Limb (tissue), 2 donors: ENCODE measurements at regions not wholly inside any gene's neighbourhood (a gene's known extent, or its start where the extent isn't known, plus 50 kb on each side); places are given as distances from the start of the nearest gene placed in this dataset.
"Not testable (repeated sequence)": the region's sequence is repeated elsewhere in the genome, so short reads cannot be mapped to it uniquely, and the experiment has no call there.

ENCODE experiments used
- DNase-seq, 2 donors: peaks; one replicate each; pipeline ENCODE4 v3.0.0-alpha.2; 2016; ENCODE audit errors: extremely low spot score in 2 of 2

DNA sequence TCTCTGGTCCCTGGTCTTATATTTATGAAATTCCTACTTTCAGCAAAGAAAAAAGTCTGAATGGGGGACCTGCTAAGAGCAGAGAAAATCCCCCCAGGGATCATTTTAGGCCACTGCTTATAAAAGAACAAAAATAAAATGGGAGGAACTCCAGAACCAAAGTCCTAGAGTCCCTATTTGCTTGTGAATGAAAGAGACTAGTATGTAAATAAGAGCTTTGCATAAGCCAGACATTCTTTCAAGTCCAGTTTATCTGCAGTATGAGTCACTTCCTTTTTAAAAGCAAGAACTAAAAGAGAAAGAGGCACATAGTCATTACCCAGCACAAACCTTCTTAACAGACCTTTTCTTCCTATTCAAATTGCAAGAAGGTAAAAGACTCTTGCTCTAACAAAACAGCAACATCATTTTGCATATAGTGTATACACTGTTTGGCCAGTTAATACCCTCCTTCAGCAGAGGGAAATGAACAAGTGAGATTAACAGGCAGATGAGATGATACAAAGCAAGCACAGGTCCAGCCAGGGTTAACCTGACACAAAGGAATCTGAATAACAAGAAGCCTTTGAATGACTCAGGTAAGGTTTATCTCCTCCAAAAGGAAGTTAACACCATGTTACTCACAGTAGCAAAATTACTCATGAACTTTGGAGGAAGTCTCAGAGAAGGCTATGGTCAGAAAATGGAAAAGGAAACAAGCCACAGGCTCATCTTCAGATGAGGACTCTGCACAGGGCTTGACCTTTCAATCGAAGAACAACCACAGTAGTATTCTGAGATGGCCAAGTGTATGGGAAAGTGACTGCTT, 87.3 kb downstream of the PHLDA1 start:
- DNase-seq = peak in 1 of 2 donors; percentile 28

DNA sequence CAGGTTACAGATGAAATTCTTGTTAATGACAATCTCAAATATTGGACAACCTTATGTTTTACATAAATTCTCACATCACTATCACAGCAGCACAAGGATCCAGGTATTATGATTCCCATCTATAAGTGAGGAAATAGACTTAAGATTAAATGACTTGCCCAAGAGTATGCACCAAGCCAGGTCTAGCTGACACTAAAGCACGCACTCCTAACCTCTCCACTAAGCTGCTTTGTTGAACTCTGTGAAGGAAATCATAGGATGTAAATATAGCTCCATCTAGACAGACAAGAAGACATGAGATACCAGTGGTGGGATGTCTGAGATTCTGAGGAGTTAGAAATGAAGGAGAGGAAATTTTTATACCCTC, 87.9 kb downstream of the PHLDA1 start:
- no peak for DNase-seq

DNA sequence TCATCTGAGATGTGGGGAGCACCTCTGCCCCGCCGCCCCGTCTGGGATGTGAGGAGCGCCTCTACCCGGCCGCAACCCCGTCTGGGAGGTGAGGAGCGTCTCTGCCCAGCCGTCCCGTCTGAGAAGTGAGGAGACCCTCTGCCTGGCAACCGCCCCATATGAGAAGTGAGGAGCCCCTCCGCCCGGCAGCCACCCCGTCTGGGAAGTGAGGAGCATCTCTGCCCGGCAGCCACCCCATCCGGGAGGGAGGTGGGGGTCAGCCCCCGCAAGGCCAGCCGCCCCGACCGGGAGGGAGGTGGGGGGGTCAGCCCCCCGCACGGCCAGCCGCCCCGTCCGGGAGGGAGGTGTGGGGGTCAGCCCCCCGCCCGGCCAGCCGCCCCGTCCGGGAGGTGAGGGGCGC, 89.9 kb downstream of the PHLDA1 start:
- DNase-seq = not testable (repeated sequence)

DNA sequence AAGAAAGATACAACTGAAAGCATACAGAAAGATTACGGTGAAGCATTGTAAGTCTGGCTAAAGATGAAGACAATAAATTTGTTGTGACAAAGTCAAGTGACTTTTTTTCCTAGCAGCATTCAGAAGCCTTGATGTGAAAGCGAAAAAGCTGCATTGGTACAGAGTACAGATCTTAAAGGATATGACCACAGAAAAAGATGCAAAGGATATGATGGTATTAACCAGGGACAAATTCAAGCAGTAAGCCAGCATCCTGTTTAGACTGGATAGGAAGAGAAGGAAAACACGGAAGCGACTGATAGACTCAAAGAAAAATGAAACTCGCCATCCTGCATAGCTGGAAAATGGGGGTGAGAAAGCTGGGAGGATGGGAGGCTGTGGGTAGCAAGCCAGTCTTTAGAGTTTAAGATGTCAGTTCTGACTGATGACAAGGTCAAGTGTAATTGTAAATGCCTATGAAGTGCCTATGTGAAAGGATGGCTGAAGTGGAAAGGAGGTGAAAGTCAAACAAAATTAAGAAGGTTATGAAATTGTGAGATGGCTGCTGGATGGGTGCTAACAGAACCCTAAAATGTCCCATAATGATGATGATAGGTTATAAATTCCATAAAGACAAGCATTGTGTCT, 92.4 kb downstream of the PHLDA1 start:
- no peak for DNase-seq

DNA sequence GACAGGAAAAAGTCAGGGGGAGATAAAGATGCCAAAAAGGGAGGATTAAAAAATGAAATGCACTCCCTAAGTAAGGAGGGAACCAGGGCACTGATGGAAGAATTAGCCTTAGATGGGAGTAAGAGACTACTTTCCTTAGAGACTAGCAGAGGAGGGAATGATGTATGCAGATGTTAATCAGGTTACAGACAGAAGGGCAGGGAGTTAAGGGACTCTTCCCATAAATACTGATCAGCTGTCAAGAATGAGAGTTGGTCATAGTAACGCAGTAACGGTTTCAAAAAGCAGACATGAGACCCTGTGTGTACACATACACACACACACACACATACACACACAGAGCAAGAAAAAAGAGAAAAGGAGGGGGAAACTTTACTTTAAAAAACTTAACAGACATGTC, 93.4 kb downstream of the PHLDA1 start:
- DNase-seq = no peak

DNA sequence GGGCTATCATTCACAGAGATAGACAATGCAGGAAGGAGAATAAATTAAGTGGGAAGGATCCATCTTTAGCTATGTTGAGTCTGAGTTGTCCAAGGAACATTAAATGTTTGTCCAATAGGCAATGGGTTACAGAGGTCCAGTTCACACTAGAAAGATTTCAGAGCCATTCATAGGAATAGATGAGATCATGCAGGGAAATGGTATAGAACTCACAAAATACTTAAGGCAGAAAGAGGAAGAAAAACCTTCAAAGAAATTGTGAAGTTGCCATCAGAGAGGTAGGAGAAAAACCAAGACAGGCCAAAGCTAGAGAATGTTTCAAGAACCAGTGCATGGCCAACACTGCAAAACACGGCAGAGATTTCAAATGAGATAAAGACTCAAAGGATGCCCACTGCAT, 94.1 kb downstream of the PHLDA1 start:
- no peak for DNase-seq

DNA sequence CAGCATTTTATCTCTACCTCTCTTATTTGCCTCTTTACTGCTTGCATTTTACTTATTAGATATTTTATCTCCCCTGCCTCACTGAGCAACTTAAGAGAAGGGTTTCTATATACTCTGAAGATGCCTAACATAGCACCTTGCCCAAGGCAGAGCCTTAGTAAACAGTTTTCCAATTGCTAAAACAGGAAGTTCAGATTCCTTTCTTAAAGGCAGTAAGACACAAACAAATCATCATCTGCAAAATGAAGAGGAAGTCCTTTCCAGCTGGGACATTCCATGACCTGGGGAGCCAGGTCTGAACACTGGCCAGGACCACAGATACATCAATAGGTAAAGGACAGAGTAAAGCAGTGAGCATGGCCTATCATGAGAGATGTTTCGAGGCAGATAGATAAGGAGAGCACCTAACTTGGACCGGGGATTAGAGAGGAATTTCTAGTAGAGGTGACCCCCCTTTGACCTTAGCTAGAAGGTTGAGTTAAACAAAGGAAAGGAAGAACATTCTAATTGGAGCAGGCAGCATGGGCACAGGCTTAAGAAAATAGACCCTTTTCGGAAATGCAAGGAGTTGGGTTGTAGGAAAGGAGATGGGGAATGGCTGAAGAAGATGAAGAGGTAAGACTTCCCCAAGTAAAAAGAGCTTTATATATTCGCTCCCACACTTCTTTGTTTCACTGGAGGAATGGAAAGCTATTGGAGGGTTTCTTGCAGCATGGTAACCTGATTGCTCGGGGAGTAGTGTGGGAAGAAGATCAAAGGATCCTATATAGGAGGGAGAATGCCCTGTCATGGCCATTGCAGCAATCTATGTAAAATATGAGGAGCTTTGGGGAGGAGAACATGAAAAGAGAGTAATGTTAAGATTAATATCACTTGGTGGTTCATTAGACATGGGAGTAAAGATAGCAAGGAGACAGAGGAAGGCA, 94.8 kb downstream of the PHLDA1 start:
- no peak for DNase-seq

DNA sequence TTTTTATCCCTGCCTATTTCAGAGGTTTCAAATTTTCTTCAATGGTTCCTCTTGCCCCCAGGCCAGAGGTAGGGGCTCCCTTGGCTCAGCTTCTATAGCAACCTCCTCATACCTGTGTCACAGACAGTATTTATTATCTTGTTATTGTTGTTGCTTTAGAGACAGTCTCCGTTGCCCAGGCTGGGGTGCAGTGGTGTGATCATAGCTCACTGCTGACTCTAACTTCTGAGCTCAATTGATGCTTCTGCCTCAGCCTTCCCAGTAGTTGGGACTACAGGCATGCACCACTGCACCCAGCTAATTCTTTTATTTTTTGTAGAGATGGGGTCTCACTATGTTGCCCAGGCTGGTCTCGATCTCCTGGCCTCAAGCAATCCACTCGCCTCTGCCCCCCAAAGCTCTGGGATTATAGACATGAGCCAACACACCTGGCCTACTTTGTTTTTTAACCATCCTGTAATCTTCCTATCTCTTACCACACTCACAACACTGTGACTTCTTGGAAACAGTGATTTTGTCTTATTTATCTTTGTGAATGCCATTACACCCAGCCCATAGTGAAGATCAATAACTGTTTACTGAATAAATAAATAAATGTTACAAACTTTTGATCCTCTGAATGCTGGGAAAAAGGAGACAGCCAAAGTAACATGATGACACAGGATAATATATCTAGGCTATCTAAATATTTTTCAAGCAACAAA, 95.9 kb downstream of the PHLDA1 start:
- no peak for DNase-seq

DNA sequence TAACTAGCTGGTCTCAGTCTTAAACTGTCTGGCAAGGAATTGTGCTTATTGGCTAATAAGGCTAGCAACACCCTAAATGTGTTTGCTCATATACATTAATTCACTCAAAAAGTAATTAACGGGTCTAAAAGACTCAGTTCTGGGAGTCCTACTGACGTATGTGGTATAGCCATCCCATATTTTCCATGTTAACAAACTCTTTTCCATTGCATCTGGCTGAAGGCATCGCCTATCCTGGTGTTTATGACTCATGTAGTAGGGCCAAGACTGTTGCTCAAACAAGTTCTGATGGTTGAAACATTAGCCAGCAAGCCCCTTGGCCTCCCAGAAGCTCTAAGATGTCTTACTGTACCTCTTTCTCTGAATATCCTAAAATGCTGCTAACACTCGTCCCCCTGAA, 98.5 kb downstream of the PHLDA1 start:
- DNase-seq = peak in 1 of 2 donors; percentile 38

DNA sequence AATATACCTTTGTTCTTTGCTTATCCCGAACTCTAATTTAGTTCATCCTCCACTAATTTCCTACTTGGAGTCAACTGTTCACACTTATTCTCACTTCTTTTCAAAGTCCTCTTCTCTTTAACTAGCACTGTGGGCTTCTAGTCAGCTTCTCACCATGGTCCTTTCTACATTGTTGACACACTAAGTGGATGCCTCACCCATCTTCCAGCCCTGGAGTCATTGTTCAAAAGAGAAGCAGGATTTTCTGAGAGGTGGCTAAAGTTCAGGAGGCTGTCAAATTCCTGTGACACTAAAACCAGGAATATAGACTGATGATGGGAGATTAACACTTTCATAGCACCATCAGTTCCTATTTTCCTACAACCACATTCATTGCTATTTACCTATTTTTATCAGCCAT, 99.3 kb downstream of the PHLDA1 start:
- DNase-seq = no peak

DNA sequence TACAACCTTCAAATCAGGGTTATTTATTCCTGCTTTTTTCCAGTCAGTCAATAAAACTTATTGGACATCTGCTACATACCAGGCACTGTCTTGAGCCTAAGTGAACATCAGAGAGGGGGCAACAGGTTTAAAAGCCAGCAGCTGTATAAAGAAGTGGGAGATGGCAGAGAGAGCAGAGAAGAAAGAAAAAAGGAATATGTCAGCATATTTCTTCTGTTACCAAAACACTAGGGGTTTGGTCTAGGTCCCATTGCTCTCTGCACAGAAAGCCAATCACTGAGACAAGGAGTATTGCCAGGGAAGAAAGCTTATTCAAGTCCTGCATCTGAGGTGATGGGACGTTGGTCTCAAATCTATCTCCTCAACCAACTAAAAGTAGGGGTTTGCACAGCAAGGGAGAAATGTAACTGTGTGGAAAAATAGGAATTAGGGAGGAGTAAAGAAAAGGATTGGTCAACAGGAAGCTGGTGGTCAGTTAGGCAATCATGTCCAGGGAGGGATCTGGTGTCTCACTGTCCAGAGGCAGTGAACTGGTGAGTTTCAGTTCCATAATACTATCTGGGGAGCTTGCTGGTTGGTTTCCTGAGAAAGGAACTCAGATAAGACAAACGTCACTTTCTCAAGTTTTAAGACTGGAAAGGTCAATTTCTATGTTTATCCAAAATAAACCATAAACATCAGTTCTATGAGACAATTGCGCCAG, 107.5 kb downstream of the PHLDA1 start:
- no peak for DNase-seq

DNA sequence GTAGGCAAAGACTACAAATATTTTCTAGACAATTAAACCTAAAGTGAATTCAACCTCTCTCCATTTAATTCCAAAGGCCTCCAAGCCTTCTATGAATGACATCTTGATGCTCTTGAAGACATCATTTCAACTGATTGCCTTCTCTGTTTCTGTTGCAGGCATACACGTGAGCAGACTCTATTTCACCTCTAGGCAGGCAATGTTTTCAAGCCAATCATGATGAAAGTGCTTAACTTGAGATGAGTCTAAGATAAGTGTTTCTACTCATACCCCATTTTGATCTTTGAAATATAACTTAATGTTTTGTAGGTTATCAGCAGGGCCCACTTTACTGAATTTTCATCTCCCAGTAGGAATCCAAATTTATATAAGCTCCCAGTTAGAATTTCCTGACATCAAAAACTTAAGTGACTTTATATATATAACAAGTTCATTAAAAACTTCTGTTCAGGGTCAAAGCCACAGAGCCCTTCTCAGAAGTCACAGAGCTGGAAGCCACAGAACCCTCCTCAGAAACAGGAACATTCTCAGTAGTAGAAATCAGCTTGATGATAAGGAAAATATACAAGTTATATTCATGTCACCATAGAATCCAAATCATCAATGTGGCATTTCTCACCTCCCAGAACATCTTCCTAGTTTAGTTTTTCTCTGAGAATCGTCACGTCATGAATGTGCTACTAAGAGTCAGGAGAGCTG, 108.5 kb downstream of the PHLDA1 start:
- no peak for DNase-seq

DNA sequence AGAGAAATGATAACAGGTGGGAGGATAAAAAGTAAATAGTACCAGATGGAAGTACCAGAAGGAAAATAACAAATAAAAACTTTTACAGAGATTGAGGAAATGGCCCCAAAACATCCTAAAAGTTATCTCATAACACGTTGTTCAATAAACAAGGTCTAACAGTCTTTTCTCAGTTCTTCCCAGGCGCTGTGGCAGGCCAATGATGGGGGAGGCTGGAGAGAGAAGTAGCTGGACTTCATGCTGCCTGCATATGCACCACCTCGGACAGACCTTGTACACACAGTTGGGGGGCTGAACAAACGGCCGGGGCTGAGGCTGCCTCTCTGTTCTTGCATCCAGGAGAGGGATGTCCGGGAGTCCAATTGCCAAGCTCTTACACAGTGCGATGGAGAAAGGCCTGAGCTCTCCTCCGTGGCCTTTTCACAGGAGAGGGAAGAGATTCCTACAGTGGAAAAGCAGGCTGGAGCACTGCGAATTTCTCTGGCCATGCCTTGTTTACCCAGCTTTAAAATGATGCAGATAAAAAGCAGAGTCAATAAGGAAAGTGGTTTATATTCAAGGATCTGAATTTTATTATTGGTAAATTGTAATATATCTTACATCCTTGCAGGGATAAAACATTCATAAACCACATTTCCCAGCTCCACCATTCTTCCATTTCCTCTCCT, 109.8 kb downstream of the PHLDA1 start:
- no peak for DNase-seq

DNA sequence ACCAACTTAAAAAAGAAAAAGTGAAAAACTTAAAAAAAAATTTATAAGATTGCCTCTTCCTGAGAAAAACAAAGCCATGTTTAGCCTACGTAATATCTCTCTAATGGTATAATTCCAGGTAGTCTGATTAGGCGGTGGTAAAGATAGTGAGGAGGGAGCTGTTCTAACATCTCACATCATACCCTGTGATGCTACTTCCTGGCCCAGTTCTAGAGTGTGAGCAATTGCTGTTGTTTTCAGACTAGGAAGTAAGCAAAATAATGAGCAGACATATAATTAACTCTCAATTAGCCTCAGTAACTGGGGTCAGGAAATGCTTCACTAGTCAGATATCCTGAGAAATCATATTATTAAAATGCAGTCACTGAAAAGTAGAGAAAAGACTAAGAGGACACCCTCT, 113.9 kb downstream of the PHLDA1 start:
- no peak for DNase-seq

DNA sequence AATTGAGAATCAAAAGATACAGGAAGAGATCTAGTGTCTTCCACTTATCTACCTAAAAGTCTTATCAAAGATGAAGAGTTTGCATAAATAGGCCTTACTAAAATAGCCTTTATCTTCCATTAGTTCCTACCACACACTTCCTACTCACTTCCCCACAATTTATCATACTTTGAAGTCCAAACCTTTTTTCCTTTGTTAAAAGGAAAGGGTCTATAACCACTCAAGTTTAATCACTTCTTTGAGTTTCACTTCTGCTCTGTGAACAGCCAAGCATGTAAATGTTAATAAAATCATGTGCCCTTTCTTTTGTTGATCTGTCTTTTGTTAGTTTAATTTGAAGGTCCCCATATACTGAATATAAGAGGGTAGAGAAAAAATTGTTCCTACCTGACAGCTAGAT, 114.5 kb downstream of the PHLDA1 start:
- no peak for DNase-seq

DNA sequence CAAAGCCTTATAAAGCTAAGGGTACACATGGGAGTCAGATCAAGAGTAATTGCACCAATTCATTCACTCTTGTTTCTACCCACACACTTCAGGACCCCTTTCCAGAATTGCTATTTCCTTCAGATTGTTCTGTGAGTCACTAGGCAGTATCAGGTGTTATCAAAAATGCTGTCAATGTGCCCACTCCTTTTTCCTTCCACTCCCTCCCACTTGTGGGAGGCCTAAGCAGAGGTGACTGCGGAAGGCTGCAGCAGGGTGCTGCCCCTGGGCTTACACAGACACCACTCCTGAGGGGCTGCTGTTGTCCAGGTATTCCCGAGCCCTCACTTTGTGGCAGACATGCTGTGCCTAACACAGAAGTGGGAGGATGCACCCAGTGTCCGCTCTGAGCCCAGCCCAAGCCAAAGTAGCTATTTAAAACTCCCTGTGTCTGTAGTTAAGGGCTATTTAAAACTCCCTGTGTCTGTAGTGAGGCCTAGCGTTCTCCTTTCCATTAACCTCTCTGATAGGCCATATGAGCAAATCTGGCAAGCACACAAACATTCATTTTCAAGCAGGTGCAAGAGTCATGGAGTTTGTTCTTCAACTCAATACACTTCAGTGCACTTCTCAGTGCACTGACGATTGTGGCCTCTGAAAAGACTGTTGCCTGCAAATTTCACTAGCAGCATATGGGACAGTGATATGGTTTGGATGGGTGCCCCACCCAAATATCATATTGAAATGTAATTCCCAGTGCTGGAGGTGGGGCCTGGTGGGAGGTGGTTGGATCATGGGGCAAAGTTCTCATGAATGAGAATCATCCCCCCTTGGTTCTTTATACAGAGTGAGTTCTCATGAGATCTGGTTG, 117.8 kb downstream of the PHLDA1 start:
- DNase-seq = no peak

DNA sequence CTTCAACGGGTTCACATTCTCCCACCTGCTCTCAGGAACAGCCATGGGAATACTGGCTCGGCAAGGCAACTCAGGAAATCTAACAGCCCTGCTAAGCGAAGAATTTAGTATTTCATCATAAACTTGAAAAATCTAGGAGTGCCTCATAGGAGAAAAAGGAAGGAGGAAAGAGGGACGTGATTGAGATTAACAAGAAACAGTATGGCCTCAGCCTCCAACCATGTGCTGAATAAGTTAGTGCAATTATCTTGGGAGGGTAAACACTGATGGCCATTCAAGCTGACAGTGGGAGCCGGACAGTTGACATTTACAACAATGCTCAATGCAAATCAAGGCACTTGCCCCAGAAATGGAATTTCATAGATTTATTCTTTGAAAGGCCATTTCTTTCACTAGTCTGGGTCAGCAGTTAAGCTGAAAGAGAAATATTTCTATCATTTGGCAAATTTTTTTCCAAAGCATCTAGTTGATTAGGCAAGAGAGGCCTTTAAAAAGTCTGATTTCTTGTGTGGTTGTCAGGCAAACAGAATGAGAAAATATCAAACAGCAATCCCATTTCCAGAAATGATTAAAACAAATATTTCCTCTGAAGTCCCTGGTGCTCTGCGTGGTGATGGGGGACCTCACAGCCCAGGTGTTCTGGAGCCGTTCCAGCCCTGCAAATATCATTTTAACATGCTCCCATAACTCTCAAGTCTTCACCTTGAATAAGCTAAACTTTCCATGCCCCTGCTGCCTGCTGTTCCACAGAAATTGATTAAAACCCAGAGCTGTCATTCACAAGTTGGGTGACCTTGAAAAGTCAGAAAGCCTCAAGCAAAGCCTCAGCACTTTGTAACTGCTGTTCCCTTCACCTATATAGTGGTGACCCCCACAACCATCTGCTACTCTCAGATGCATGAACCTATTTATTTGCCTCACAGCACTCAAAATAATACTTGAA, 121.6 kb downstream of the PHLDA1 start:
- DNase-seq = peak; percentile 18 to 49
